SK-N-SH treated with all-trans-retinoic acid at 6 μM for 48 hours (cell line): ENCODE measurements at regions not wholly inside any gene's neighbourhood (a gene's known extent, or its start where the extent isn't known, plus 50 kb on each side); places are given as distances from the start of the nearest gene placed in this dataset.

Source experiments
- ARNTL ChIP-seq: fragments of 450-650 bp; formaldehyde crosslinking; IDR thresholded peaks from 2 replicates; pipeline ENCODE4 v1.5.0; 2020; ENCODE audit warnings: low read depth, mild to moderate bottlenecking, moderate library complexity, borderline replicate concordance
- BACH2 ChIP-seq: fragments of 250-450 bp; sonication (Bioruptor Pico); IDR thresholded peaks from 2 replicates; pipeline ENCODE4 v1.9.0; 2021; ENCODE audit warnings: mild to moderate bottlenecking, borderline replicate concordance
- CREB5 ChIP-seq: fragments of 250-450 bp; sonication (Bioruptor Pico); IDR thresholded peaks from 2 replicates; pipeline ENCODE4 v1.5.1; 2020; ENCODE audit warnings: low read depth, mild to moderate bottlenecking, moderate library complexity
- GLIS3 ChIP-seq: fragments of 250-450 bp; sonication (Bioruptor Pico); IDR thresholded peaks from 2 replicates; pipeline ENCODE4 v1.5.0; 2020; ENCODE audit warnings: mild to moderate bottlenecking, moderate library complexity
- OSR1 ChIP-seq: fragments of 250-450 bp; sonication (Bioruptor Pico); IDR thresholded peaks from 2 replicates; pipeline ENCODE4 v1.8.0; 2022; ENCODE audit warnings: moderate library complexity, mild to moderate bottlenecking, inconsistent platforms
- RARB ChIP-seq: fragments of 250-450 bp; sonication (Bioruptor Pico); IDR thresholded peaks from 2 replicates; pipeline ENCODE4 v1.8.0; 2021; ENCODE audit warnings: mild to moderate bottlenecking, moderate library complexity
- SNAI2 ChIP-seq: fragments of 250-450 bp; sonication (Bioruptor Pico); IDR thresholded peaks from 2 replicates; pipeline ENCODE4 v1.5.0; 2020; ENCODE audit warnings: mild to moderate bottlenecking, moderate library complexity
- TCF4 ChIP-seq: fragments of 250-450 bp; sonication (Bioruptor Pico); IDR thresholded peaks from 2 replicates; pipeline ENCODE4 v1.8.0; 2021; ENCODE audit warnings: mild to moderate bottlenecking, moderate library complexity, borderline replicate concordance
- ZC3H10 ChIP-seq: fragments of 250-450 bp; sonication (Bioruptor Pico); IDR thresholded peaks from 2 replicates; pipeline ENCODE4 v1.5.1; 2021; ENCODE audit warnings: mild to moderate bottlenecking, moderate library complexity
- ZFP3 ChIP-seq: fragments of 250-450 bp; sonication (Bioruptor Pico); IDR thresholded peaks from 2 replicates; pipeline ENCODE4 v1.5.0; 2020; ENCODE audit warnings: mild to moderate bottlenecking, moderate library complexity
- ZFP30 ChIP-seq: fragments of 450-650 bp; formaldehyde crosslinking; IDR thresholded peaks from 2 replicates; pipeline ENCODE4 v1.5.0; 2022; ENCODE audit warnings: mild to moderate bottlenecking, moderate library complexity
- ZNF70 ChIP-seq: fragments of 450-650 bp; formaldehyde crosslinking; IDR thresholded peaks from 2 replicates; pipeline ENCODE4 v1.5.0; 2020; ENCODE audit warnings: mild to moderate bottlenecking, moderate library complexity
- ZNF8 ChIP-seq: fragments of 450-650 bp; formaldehyde crosslinking; IDR thresholded peaks from 2 replicates; pipeline ENCODE4 v1.5.0; 2020; ENCODE audit warnings: mild to moderate bottlenecking, moderate library complexity
- TF ChIP-seq, protein P1 (sequence below): fragments of 250-450 bp; sonication (Bioruptor Pico); IDR thresholded peaks from 2 replicates; pipeline ENCODE4 v1.8.0; 2020; ENCODE audit warnings: mild to moderate bottlenecking, moderate library complexity, borderline replicate concordance

GRCh38 chr22:23501261-23501619 is 78.8 kb downstream of the IGLL1 start:
- no peak for TF ChIP-seq ZC3H10 (CRISPR knock-in tag)
- TF ChIP-seq ZFP3, result no peak
- no peak for TF ChIP-seq SNAI2 (CRISPR knock-in tag)
- TF ChIP-seq, protein P1, sequence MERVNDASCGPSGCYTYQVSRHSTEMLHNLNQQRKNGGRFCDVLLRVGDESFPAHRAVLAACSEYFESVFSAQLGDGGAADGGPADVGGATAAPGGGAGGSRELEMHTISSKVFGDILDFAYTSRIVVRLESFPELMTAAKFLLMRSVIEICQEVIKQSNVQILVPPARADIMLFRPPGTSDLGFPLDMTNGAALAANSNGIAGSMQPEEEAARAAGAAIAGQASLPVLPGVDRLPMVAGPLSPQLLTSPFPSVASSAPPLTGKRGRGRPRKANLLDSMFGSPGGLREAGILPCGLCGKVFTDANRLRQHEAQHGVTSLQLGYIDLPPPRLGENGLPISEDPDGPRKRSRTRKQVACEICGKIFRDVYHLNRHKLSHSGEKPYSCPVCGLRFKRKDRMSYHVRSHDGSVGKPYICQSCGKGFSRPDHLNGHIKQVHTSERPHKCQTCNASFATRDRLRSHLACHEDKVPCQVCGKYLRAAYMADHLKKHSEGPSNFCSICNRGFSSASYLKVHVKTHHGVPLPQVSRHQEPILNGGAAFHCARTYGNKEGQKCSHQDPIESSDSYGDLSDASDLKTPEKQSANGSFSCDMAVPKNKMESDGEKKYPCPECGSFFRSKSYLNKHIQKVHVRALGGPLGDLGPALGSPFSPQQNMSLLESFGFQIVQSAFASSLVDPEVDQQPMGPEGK (CRISPR knock-in tag), result no peak
- no peak for TF ChIP-seq ZNF70 (CRISPR knock-in tag)
- TF ChIP-seq CREB5 (CRISPR knock-in tag), result no peak
- no peak for TF ChIP-seq ZNF8
- TF ChIP-seq ARNTL (CRISPR knock-in tag), result no peak
- TF ChIP-seq BACH2 (CRISPR knock-in tag), result no peak
- no peak for TF ChIP-seq OSR1 (CRISPR knock-in tag)
- no peak for TF ChIP-seq ZFP30 (CRISPR knock-in tag)
- no peak for TF ChIP-seq RARB (CRISPR knock-in tag)
- TF ChIP-seq TCF4 (CRISPR knock-in tag), result no peak
- TF ChIP-seq GLIS3 (CRISPR knock-in tag), result no peak
